ENCODE measurements at regions not wholly inside any gene's neighbourhood (a gene's known extent, or its start where the extent isn't known, plus 50 kb on each side); places are given as distances from the start of the nearest gene placed in this dataset.

GRCh38 chr5:67966712-67967111 lies 248.8 kb upstream of the PIK3R1 start:
- no peaks in the 10 kb centered on the region for H3K79me2 ChIP-seq (ENCODE audit: low read length)
- H3K27me3 ChIP-seq (ENCODE audit: low read length), result no peaks in the 10 kb centered on the region
- no peaks in the 10 kb centered on the region for H3K4me1 ChIP-seq (ENCODE audit: low read length)
- no peaks in the 10 kb centered on the region for H3K9me3 ChIP-seq (ENCODE audit: low read length)
- H3K9me2 ChIP-seq (replicated peaks; ENCODE audit: insufficient read depth, low read length), result no peaks in the 10 kb centered on the region
- no peaks in the 10 kb centered on the region for H4K20me1 ChIP-seq (ENCODE audit: insufficient read depth, low read depth, low read length)
- H3K36me3 ChIP-seq (ENCODE audit: insufficient read depth, low read length), result no peaks in the 10 kb centered on the region
- no peak overlapping the region for H3K9ac ChIP-seq (ENCODE audit: low read length)
- no peak overlapping the region for H3K4me2 ChIP-seq (ENCODE audit: low read depth, low read length, poor library complexity, severe bottlenecking)
- DNase-seq, result no peak
- H2AFZ ChIP-seq (ENCODE audit: low read length), result no peak overlapping the region
- H3K4me3 ChIP-seq (ENCODE audit: low read length), result no peak overlapping the region
- no peak overlapping the region for H3K27ac ChIP-seq (ENCODE audit: low read length)

- DNase-seq, result no peak
These were observed 250.9 kb upstream of the PIK3R1 start for GRCh38 chr5:67964619-67965018.

GRCh38 chr5:67963789-67964519 lies 251.6 kb upstream of the PIK3R1 start:
- no peak for DNase-seq
- Histone ChIP-seq H3K79me2 (ENCODE audit: low read length) (no peaks in the 10 kb centered on the region), H2AFZ (ENCODE audit: low read length) (no peak overlapping the region), H3K27me3 (ENCODE audit: low read length) (no peaks in the 10 kb centered on the region), H3K9me3 (ENCODE audit: low read length) (no peaks in the 10 kb centered on the region), H3K4me3 (ENCODE audit: low read length) (no peak overlapping the region), H3K4me1 (ENCODE audit: low read length) (no peaks in the 10 kb centered on the region), H3K9ac (ENCODE audit: low read length) (no peak overlapping the region), H3K36me3 (ENCODE audit: insufficient read depth, low read length) (no peaks in the 10 kb centered on the region), H3K9me2 (replicated peaks; ENCODE audit: insufficient read depth, low read length) (no peaks in the 10 kb centered on the region), H3K27ac (ENCODE audit: low read length) (no peak overlapping the region), H3K4me2 (ENCODE audit: low read depth, low read length, poor library complexity, severe bottlenecking) (no peak overlapping the region), H4K20me1 (ENCODE audit: insufficient read depth, low read depth, low read length) (no peaks in the 10 kb centered on the region)

More at GRCh38 chr5:67964619-67965018, 250.9 kb upstream of the PIK3R1 start:
- no peak overlapping the region for H2AFZ ChIP-seq (ENCODE audit: low read length)
- no peaks in the 10 kb centered on the region for H3K4me1 ChIP-seq (ENCODE audit: low read length)
- H3K9me2 ChIP-seq (replicated peaks; ENCODE audit: insufficient read depth, low read length), result no peaks in the 10 kb centered on the region
- H3K27ac ChIP-seq (ENCODE audit: low read length), result no peak overlapping the region
- H3K79me2 ChIP-seq (ENCODE audit: low read length), result no peaks in the 10 kb centered on the region
- H3K27me3 ChIP-seq (ENCODE audit: low read length), result no peaks in the 10 kb centered on the region
- H3K36me3 ChIP-seq (ENCODE audit: insufficient read depth, low read length), result no peaks in the 10 kb centered on the region
- no peak overlapping the region for H3K9ac ChIP-seq (ENCODE audit: low read length)
- no peaks in the 10 kb centered on the region for H3K9me3 ChIP-seq (ENCODE audit: low read length)
- H3K4me3 ChIP-seq (ENCODE audit: low read length), result no peak overlapping the region
- no peak overlapping the region for H3K4me2 ChIP-seq (ENCODE audit: low read depth, low read length, poor library complexity, severe bottlenecking)
- H4K20me1 ChIP-seq (ENCODE audit: insufficient read depth, low read depth, low read length), result no peaks in the 10 kb centered on the region

GRCh38 chr5:67960939-67961338 lies 254.6 kb upstream of the PIK3R1 start:
- Histone ChIP-seq H3K36me3 (ENCODE audit: insufficient read depth, low read length) (no peaks in the 10 kb centered on the region), H4K20me1 (ENCODE audit: insufficient read depth, low read depth, low read length) (no peaks in the 10 kb centered on the region), H3K4me2 (ENCODE audit: low read depth, low read length, poor library complexity, severe bottlenecking) (no peak overlapping the region), H3K79me2 (ENCODE audit: low read length) (no peaks in the 10 kb centered on the region), H3K9me3 (ENCODE audit: low read length) (no peaks in the 10 kb centered on the region), H3K27me3 (ENCODE audit: low read length) (no peaks in the 10 kb centered on the region), H3K9me2 (replicated peaks; ENCODE audit: insufficient read depth, low read length) (no peaks in the 10 kb centered on the region), H3K4me1 (ENCODE audit: low read length) (no peaks in the 10 kb centered on the region), H3K4me3 (ENCODE audit: low read length) (no peak overlapping the region), H3K27ac (ENCODE audit: low read length) (no peak overlapping the region), H2AFZ (ENCODE audit: low read length) (no peak overlapping the region), H3K9ac (ENCODE audit: low read length) (no peak overlapping the region)
- DNase-seq, result no peak

GRCh38 chr5:67957374-67957773 lies 258.2 kb upstream of the PIK3R1 start:
- H3K9ac ChIP-seq (ENCODE audit: low read length), result no peak overlapping the region
- no peaks in the 10 kb centered on the region for H4K20me1 ChIP-seq (ENCODE audit: insufficient read depth, low read depth, low read length)
- no peaks in the 10 kb centered on the region for H3K36me3 ChIP-seq (ENCODE audit: insufficient read depth, low read length)
- no peak overlapping the region for H3K4me3 ChIP-seq (ENCODE audit: low read length)
- no peaks in the 10 kb centered on the region for H3K4me1 ChIP-seq (ENCODE audit: low read length)
- no peak overlapping the region for H2AFZ ChIP-seq (ENCODE audit: low read length)
- no peaks in the 10 kb centered on the region for H3K79me2 ChIP-seq (ENCODE audit: low read length)
- H3K27ac ChIP-seq (ENCODE audit: low read length), result no peak overlapping the region
- no peaks in the 10 kb centered on the region for H3K9me3 ChIP-seq (ENCODE audit: low read length)
- H3K4me2 ChIP-seq (ENCODE audit: low read depth, low read length, poor library complexity, severe bottlenecking), result no peak overlapping the region
- H3K9me2 ChIP-seq (replicated peaks; ENCODE audit: insufficient read depth, low read length), result no peaks in the 10 kb centered on the region
- no peak for DNase-seq
- H3K27me3 ChIP-seq (ENCODE audit: low read length), result no peaks in the 10 kb centered on the region

- no peak overlapping the region for H3K9ac ChIP-seq (ENCODE audit: low read length)
- H3K4me1 ChIP-seq (ENCODE audit: low read length), result no peaks in the 10 kb centered on the region
- H3K9me3 ChIP-seq (ENCODE audit: low read length), result no peaks in the 10 kb centered on the region
- H3K36me3 ChIP-seq (ENCODE audit: insufficient read depth, low read length), result no peaks in the 10 kb centered on the region
- no peaks in the 10 kb centered on the region for H4K20me1 ChIP-seq (ENCODE audit: insufficient read depth, low read depth, low read length)
- no peak overlapping the region for H3K4me3 ChIP-seq (ENCODE audit: low read length)
- H2AFZ ChIP-seq (ENCODE audit: low read length), result no peak overlapping the region
- H3K4me2 ChIP-seq (ENCODE audit: low read depth, low read length, poor library complexity, severe bottlenecking), result no peak overlapping the region
- DNase-seq, result no peak
- no peaks in the 10 kb centered on the region for H3K27me3 ChIP-seq (ENCODE audit: low read length)
- no peaks in the 10 kb centered on the region; the same call in 1 of the 2 replicates for H3K9me2 ChIP-seq (replicated peaks; ENCODE audit: insufficient read depth, low read length)
- no peak overlapping the region for H3K27ac ChIP-seq (ENCODE audit: low read length)
- H3K79me2 ChIP-seq (ENCODE audit: low read length), result no peaks in the 10 kb centered on the region
These were observed 261.2 kb upstream of the PIK3R1 start for GRCh38 chr5:67954351-67954750.

- H3K4me2 ChIP-seq (ENCODE audit: low read depth, low read length, poor library complexity, severe bottlenecking), result no peak overlapping the region
- no peak overlapping the region for H2AFZ ChIP-seq (ENCODE audit: low read length)
- no peaks in the 10 kb centered on the region for H4K20me1 ChIP-seq (ENCODE audit: insufficient read depth, low read depth, low read length)
- no peaks in the 10 kb centered on the region for H3K79me2 ChIP-seq (ENCODE audit: low read length)
- no peak for DNase-seq
- H3K36me3 ChIP-seq (ENCODE audit: insufficient read depth, low read length), result no peaks in the 10 kb centered on the region
- no peak overlapping the region for H3K4me3 ChIP-seq (ENCODE audit: low read length)
- H3K4me1 ChIP-seq (ENCODE audit: low read length), result no peaks in the 10 kb centered on the region
- no peak overlapping the region for H3K27ac ChIP-seq (ENCODE audit: low read length)
- no peaks in the 10 kb centered on the region for H3K9me3 ChIP-seq (ENCODE audit: low read length)
- no peak overlapping the region for H3K9ac ChIP-seq (ENCODE audit: low read length)
- no peaks in the 10 kb centered on the region for H3K27me3 ChIP-seq (ENCODE audit: low read length)
- no peaks in the 10 kb centered on the region for H3K9me2 ChIP-seq (replicated peaks; ENCODE audit: insufficient read depth, low read length)
These were observed 273.1 kb upstream of the PIK3R1 start for GRCh38 chr5:67942421-67942820.

GRCh38 chr5:67941614-67942401 lies 273.7 kb upstream of the PIK3R1 start:
- no peaks in the 10 kb centered on the region for H4K20me1 ChIP-seq (ENCODE audit: insufficient read depth, low read depth, low read length)
- H3K9ac ChIP-seq (ENCODE audit: low read length), result no peak overlapping the region
- no peaks in the 10 kb centered on the region for H3K36me3 ChIP-seq (ENCODE audit: insufficient read depth, low read length)
- no peaks in the 10 kb centered on the region for H3K9me3 ChIP-seq (ENCODE audit: low read length)
- H3K4me1 ChIP-seq (ENCODE audit: low read length), result no peaks in the 10 kb centered on the region
- no peak overlapping the region for H3K4me2 ChIP-seq (ENCODE audit: low read depth, low read length, poor library complexity, severe bottlenecking)
- H3K9me2 ChIP-seq (replicated peaks; ENCODE audit: insufficient read depth, low read length), result no peaks in the 10 kb centered on the region
- H3K4me3 ChIP-seq (ENCODE audit: low read length), result no peak overlapping the region
- no peaks in the 10 kb centered on the region for H3K27me3 ChIP-seq (ENCODE audit: low read length)
- no peak overlapping the region for H3K27ac ChIP-seq (ENCODE audit: low read length)
- no peak overlapping the region for H2AFZ ChIP-seq (ENCODE audit: low read length)
- DNase-seq, result no peak
- H3K79me2 ChIP-seq (ENCODE audit: low read length), result no peaks in the 10 kb centered on the region
